ENCODE measurements at regions not wholly inside any gene's neighbourhood (a gene's known extent, or its start where the extent isn't known, plus 50 kb on each side); places are given as distances from the start of the nearest gene placed in this dataset.
"Not testable (repeated sequence)": the region's sequence is repeated elsewhere in the genome, so short reads cannot be mapped to it uniquely, and the experiment has no call there.

- H3K9me3 Mint-ChIP-seq, result peaks cover 5% of the 10 kb centered on the region
- H3K4me1 Mint-ChIP-seq, result peaks cover 12% of the 10 kb centered on the region
- H3K27ac Mint-ChIP-seq (ENCODE audit: unreplicated experiment), result no peak overlapping the region
- H3K27me3 Mint-ChIP-seq (ENCODE audit: low read depth), result no peaks in the 10 kb centered on the region
- no peak overlapping the region for H3K4me3 Mint-ChIP-seq
- DNase-seq (ENCODE audit: low read depth, low spot score), result no peak
- no peak for TF ChIP-seq CTCF (conservative IDR thresholded peaks at IDR 0.05)
- H3K36me3 Mint-ChIP-seq (ENCODE audit: low read depth), result no peaks in the 10 kb centered on the region
Measured at GRCh38 chr13:58478858-58479257, 847.3 kb downstream of the PCDH17 start.

- TF ChIP-seq CTCF (conservative IDR thresholded peaks at IDR 0.05), result no peak
- Mint-ChIP-seq H3K36me3 (ENCODE audit: low read depth) (no peaks in the 10 kb centered on the region), H3K4me3 (no peak overlapping the region), H3K27me3 (ENCODE audit: low read depth) (no peaks in the 10 kb centered on the region), H3K9me3 (peaks cover 5% of the 10 kb centered on the region), H3K4me1 (peaks cover 12% of the 10 kb centered on the region), H3K27ac (ENCODE audit: unreplicated experiment) (no peak overlapping the region)
- DNase-seq (ENCODE audit: low read depth, low spot score), result no peak
Measured at GRCh38 chr13:58480061-58480460, 848.5 kb downstream of the PCDH17 start.

DNA sequence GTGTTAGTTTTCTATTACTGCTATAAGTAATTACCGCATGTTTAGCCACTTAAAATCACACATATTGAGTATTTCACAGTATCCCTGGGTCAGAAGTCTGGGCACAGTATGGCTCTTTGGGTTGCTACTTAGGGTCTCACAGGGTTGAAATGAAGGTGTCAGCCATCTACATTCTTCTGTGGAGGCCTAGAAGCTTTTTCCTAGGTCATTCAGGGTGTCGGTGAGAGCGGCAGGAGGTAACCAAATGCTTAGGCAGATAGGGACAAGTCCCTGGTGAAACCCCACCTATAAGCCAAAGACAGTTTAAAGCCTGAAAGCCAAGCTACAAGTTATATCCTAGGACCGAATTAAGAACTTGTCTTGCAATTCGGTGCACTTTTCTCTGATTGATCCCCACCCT is 856.7 kb downstream of the PCDH17 start:
- no peak for DNase-seq (ENCODE audit: low read depth, low spot score)
- Mint-ChIP-seq H3K4me1 (no peaks in the 10 kb centered on the region), H3K4me3 (no peak overlapping the region), H3K9me3 (peaks cover 6% of the 10 kb centered on the region), H3K27ac (ENCODE audit: unreplicated experiment) (peak overlapping the region; percentile 84), H3K27me3 (ENCODE audit: low read depth) (no peaks in the 10 kb centered on the region), H3K36me3 (ENCODE audit: low read depth) (no peaks in the 10 kb centered on the region)
- no peak for TF ChIP-seq CTCF (conservative IDR thresholded peaks at IDR 0.05)

GRCh38 chr13:58495668-58496067 is 864.1 kb downstream of the PCDH17 start:
- Mint-ChIP-seq H3K27ac (ENCODE audit: unreplicated experiment) (no peak overlapping the region), H3K27me3 (ENCODE audit: low read depth) (no peaks in the 10 kb centered on the region), H3K4me1 (peaks cover 24% of the 10 kb centered on the region), H3K36me3 (ENCODE audit: low read depth) (no peaks in the 10 kb centered on the region), H3K9me3 (no peaks in the 10 kb centered on the region), H3K4me3 (no peak overlapping the region)
- TF ChIP-seq CTCF (conservative IDR thresholded peaks at IDR 0.05), result no peak
- no peak for DNase-seq (ENCODE audit: low read depth, low spot score)

GRCh38 chr13:58500938-58501337 is 869.4 kb downstream of the PCDH17 start:
- TF ChIP-seq CTCF (conservative IDR thresholded peaks at IDR 0.05), result no peak
- Mint-ChIP-seq H3K9me3 (peaks cover 10% of the 10 kb centered on the region), H3K4me1 (peaks cover 43% of the 10 kb centered on the region), H3K4me3 (no peak overlapping the region), H3K27ac (ENCODE audit: unreplicated experiment) (peak overlapping the region; percentile 85), H3K36me3 (ENCODE audit: low read depth) (peaks cover 4% of the 10 kb centered on the region), H3K27me3 (ENCODE audit: low read depth) (no peaks in the 10 kb centered on the region)
- no peak for DNase-seq (ENCODE audit: low read depth, low spot score)

DNA sequence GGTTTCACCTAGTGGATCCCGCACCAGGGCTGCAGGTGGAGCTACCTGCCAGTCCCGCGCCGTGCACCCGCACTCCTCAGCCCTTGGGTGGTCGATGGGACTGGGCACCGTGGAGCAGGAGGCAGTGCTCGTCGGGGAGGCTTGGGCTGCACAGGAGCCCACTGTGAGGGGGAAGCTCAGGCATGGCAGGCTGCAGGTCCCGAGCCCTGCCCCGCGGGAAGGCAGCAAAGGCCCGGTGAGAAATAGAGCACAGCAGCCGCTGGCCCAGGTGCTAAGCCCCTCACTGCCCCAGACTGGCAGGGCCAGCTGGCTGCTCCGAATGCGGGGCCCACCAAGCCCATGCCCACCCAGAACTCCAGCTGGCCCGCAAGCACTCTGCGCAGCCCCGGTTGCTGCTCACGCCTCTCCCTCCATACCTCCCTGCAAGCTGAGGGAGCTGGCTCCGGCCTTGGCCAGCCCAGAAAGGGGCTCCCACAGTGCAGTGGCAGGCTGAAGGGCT is 872.7 kb downstream of the PCDH17 start:
- not testable (repeated sequence) for H3K36me3 Mint-ChIP-seq (ENCODE audit: low read depth); H3K27me3 Mint-ChIP-seq (ENCODE audit: low read depth); DNase-seq (ENCODE audit: low read depth, low spot score); H3K4me3 Mint-ChIP-seq; H3K27ac Mint-ChIP-seq (ENCODE audit: unreplicated experiment)
- Mint-ChIP-seq H3K4me1 (peaks cover 26% of the 10 kb centered on the region), H3K9me3 (peaks cover 18% of the 10 kb centered on the region)

- peaks cover 22% of the 10 kb centered on the region for H3K4me1 Mint-ChIP-seq
- DNase-seq (ENCODE audit: low read depth, low spot score); H3K4me3 Mint-ChIP-seq; H3K27ac Mint-ChIP-seq (ENCODE audit: unreplicated experiment); H3K27me3 Mint-ChIP-seq (ENCODE audit: low read depth); H3K36me3 Mint-ChIP-seq (ENCODE audit: low read depth): not testable (repeated sequence)
- peaks cover 18% of the 10 kb centered on the region for H3K9me3 Mint-ChIP-seq
Measured at GRCh38 chr13:58505262-58505920, 873.8 kb downstream of the PCDH17 start.
